HS-27A (cell line): ENCODE measurements at regions not wholly inside any gene's neighbourhood (a gene's known extent, or its start where the extent isn't known, plus 50 kb on each side); places are given as distances from the start of the nearest gene placed in this dataset.

ENCODE experiments used
- DNase-seq: peaks from one replicate; pipeline ENCODE4 v3.0.0-alpha.2; 2012; ENCODE audit warnings: low read depth, missing footprints

DNA sequence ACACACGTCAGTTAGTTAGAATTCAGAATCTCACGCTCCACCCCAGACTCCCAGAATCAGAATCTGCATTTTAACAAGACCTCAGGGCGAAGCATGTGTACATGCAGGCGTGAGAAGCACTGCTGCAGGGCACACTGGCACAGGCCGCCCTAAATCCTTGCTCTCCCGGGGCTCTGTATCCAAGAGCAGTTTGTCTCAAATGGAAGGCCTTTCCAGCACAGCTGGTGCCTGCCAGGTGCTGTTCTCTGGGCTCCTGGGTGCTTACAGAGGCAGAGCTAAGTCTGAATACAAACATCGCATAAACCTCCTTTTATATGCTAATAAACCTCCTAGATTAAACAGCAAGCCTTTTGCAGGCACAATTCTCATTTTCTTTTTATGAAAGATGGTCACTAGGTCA, 119.1 kb upstream of the CD93 start:
- DNase-seq, result no peak

DNA sequence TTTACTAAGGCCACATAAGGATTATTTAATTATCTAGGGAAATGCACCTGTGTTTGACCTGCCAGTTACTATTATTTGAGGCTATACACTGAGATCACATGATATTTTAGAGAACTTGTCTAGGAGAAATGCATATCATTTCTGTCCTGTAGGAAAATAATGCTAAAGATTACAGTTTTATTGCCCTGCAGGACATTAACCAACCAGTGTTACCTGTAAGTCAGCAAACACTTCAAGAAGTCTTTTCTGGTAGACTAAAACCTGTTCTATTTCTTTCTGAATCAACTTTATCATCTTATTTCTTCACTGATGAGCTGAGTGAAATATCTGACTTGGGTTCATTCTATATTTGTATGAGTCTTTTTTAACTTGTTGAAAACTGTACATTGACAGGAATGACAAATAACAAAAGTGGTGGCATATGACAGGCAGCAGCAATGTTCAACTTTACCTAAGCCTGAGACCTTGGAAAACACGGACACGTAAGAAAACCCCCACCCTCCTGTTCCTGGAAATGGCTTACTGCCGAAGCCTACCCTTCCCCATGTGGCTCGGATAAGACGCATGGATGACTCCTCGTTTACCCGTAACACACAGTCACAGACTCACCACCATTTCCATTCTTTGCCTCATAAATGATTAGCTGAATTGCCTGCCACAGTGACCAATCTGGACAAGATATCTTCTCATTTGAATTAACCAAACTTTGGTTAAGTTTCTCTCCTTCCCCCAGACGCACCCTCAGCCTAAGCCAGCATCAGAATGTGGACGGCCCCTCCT, 118.0 kb upstream of the CD93 start:
- no peak for DNase-seq

DNA sequence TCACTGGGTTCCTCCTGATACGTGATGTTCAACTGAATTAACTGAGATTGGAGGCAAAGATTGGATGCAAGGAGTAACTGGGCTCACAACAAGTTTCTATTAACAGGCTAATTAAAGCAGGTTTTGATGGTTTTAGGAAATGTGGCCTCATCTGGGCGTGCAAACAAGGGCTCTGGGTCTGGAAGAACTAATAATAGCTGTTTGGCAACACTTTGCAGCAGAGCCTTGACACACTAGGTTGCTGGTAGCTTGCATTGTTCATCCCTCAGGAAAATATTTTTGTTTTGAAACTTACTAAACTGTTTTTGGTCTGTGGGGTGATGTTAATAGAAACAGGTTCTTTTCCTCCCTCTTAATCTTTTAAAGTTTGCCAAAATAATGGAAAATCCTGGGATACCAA, 117.2 kb upstream of the CD93 start:
- DNase-seq, result no peak

DNA sequence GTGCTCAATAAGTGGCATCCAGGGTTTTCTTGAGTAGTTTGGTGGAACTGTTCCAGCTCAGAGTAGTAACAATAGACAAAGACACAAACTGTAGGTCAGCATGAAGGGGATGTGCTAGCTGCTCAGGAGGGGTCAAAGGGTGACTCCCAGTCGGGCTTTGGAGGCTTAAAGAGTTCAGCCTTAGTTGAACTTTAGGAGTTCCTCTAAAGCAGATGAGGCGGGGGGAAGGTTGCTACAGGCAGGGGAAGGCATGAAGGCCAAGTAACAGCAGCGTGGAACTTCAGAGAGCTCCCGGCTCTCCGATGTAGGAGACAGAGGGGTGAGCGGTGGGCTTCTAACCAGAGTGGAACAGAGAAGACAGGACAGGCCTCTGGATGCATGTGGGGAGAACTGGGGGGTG, 115.5 kb upstream of the CD93 start:
- no peak for DNase-seq

DNA sequence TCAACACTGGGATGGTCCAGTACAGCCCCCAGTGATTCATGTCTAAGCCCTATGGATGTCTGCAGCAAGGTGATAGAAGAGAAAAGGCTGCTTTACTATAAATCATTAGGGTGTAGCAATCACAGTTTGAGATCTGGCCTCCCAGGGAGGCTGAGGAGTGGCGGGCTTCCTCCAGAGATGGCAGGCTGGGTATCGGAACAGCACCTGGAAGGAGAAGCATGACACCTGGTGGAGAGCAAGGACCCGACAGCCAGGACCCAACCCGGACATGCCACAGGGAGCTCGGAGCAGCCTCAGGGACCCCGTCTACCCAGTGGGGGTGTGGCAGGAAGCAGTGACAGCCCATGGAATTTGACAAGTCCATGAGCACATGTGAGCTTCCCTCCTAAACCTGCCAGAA, 114.8 kb upstream of the CD93 start:
- no peak for DNase-seq

DNA sequence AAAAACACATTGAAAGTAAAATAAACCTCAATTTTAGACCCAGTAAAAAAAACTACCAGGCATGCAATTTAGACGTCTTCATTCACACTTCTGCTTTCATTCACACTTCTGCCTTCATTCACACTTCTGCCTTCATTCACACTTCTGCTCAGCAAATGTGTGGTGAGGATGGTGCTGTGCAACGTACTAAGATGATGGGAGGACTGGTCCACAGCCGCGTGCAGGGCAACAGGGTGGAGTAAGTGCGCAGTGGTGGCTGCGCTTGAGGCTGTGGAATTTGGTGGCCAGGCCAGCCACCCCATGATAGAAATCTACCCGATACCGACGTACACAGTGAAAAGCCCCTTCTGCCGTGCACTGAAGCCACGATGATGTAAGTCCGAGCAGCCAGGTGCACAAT, 114.3 kb upstream of the CD93 start:
- DNase-seq, result no peak

DNA sequence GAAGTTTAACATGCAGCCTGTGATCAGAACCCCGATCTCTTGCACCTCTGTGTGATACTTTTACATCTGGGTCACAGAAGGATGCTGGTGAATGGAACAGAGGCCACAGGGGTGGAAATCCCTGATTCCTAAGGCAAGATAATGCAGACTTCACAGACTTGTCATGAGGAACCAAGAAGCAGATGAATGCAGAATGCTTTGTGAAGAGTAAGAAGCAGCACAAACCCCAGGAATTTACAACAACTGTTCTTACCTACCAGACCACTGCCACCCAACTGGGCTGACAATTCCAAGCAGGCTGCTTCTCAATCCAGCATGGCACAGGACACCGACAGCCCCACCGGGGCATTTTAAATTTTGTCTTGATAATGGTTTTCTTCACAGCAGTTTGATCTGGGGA, 113.2 kb upstream of the CD93 start:
- no peak for DNase-seq

DNA sequence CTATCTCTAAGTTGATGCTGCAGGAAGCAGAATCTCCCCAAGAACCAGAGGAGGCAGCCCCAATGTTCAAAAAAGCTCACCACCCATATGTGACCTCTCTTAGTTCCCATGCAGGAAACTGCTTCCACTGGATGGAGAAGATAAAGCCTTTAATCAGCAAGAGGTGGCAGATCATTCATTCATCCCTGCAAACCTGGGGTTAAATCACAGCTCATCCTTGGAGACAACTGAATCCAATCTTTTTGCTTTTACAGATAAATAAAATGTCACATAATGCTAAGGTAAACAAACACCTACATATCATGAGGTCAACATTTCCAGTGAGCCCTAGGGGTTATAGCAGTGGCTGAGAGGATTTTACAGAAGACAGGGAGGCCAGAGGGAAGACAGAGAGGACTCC, 112.7 kb upstream of the CD93 start:
- DNase-seq, result no peak

DNA sequence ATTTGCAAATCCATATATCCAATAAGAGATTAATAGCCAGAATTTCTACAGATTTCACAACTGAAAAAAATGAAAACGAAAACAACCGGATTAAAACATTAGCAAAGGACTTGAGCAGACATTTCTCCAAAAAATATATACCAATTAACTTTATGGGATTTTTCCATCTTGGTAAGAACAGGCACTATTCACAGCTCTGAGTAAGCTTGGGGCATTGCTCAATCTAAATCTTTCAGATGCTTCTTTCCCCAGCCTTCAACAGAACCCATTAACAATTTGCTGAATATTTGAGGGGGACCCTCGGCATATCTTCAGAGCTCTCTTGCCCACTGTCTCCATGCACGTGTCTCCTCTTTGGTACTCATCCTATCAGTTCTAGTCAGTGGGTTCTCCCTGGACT, 111.7 kb upstream of the CD93 start:
- DNase-seq, result no peak

DNA sequence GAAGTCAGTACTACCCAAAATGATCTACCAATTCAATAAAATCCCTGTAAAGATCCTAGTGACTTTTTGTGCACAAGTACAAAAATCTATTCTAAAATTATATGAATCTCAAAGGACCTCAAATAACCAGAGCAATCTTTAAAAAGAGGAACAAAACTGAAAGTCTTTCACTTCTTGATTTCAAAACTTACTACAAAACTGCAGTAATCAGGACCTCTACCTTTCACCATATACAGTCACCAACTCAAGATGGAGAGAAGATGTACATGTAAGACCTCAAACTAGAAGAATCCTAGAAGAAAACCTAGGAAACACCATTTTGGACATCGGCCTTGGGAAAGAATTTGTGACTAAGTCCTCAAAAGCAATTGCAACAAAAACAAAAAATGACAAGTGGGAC, 109.5 kb upstream of the CD93 start:
- DNase-seq, result no peak

DNA sequence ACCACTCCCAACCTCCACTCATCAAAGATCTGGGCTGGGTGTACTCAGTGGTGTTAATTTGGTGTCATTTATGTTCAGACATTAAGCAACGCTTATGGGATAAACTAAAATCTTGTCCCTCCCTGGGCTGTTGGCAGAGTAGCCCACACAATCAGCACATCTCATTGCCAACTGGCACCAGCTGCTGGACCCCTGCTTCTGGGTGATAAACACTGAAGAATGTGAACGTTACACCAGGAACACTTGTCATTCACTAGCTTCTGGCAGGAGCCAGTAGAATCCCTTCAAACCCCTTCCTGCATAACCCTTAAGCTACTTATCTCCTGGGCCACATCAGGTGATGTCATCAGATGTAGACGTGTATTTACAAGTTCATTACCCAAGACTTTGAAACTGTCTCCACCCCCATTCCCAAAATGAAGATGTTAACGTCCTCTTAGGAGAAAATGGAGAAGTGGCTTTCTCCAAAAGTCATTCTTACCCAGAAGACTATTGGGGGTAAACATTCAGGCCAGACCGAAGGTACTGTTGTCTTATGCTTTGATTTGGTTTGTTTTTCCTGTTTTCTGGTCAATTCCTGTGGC, 107.8 kb upstream of the CD93 start:
- DNase-seq, result no peak

DNA sequence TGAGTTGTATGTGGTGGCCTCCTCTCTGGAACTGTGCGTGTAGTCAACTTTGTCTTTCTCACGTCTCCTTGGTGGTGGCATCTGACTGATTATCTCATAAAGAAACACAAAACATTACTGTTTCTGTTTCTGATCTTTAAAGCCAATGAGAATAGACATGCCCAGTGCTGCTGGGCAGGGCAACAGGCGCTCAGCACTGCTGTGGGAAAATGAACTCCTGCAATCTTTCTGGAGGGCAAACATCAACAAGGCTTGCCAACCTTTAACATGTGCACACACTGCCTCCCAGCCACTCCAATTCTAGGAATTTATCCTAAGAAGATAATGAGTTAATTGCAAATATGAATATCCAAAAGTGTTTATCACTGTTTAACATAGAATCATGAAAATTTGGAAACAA, 106.3 kb upstream of the CD93 start:
- DNase-seq, result no peak

DNA sequence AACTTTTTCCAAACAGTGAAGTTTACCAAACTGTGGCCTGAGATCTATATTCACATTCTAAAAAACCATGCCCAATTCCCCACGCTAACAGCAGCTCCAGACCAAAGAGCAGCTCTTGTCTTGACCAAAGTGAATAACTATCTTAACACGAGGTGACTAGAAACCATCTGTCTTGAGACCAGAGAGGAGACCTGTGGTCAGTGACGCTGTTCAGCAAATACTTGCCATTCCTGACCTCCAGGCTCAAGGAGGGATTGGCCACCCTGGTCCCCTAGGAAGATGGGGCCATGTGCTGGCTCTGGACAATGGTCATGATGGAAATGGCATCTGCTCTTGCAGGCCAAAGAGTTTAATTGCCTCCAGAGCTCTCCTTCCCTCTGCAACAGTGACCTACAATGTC, 104.4 kb upstream of the CD93 start:
- DNase-seq, result no peak

DNA sequence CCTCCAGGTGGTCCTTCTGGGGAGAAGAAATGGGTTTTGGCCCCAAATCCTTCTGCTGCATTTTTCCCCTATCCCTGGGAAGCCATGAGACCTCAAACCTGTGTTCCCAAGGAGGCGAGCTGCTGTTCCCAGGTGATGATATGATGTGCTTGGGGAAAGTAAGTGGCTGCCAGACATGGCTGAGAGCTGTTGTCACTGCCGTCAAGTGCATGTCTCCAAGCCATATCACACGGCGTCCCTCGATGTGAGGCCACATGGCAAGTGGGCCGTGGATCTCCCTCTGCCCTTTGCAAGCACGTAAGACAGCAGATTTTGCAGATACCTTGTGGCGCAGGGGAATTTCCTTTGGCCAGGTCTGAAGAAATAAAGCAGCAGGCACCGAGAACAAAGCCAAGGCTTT, 103.7 kb upstream of the CD93 start:
- no peak for DNase-seq

DNA sequence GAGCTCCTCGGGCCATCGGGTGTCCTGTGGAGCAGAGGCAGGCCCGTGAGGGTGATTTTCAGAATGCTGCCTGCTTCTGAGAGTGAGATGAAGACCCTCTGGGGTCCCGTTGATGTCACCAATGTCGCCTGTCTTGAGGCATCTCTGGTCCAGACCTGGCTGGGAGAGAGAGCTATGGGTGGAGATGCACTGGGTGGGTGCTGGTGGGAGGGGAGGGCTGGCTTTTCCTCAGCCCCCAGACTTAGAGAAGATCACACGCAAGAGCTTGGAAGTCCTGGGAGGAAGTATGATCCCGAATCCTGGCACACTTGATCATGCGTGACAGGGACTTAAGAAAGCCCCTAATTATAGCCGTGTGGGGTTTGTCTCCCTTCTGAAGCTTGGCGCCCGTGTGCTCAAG, 103.2 kb upstream of the CD93 start:
- no peak for DNase-seq

DNA sequence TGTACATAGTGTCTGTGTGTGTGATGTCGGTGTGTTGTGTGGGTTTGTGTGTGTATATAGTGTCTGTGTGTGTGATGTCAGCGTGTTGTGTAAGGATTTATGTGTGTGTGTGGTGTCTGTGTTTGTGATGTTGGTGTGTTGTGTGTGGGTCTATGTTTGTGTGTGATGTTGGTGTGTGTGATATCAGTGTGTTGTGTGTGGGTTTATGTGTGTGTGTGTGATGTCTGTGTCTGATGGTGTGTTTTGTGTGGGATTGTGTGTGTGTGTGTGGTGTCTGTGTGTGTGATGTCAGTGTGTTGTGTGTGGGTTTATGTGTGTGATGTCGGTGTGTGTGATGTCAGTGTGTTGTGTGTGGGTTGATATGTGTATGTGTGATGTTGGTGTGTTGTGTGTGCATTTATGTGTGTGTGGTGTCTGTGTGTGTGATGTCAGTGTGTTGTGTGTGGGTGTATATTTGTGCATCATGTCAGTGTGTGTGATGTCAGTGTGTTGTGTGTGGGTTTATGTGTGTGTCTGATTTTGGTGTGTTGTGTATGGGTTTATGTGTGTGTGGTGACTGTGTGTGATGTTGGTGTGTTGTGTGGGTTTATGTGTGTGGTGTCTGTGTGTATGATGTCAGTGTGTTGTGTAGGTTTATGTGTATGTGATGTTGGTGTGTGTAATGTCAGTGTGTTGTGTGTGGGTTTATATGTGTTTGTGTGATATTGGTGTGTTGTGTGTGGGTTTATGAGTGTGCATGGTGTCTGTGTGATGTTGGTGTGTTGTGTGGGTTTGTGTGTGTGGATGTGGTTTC, 102.4 kb upstream of the CD93 start:
- no peak for DNase-seq

DNA sequence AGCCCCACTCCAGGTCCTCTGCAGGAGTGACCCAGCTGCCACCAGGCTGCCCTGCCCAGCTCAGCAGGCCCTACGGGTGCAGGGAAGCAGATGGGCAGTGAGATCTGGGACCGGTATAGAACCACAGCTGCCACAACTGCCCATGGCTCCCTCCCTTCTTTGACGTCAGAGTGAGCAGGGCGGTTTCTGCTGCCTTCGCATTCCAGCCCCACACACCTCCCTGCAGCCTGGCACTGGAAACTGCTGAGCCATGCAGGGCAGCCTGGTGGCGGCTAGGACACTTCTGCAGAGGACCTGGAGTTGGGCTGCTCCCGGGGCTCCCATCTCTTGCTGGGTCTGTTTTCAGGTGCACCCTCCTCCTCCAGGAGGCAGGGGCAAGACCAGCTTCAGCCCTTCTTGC, 101.6 kb upstream of the CD93 start:
- no peak for DNase-seq

DNA sequence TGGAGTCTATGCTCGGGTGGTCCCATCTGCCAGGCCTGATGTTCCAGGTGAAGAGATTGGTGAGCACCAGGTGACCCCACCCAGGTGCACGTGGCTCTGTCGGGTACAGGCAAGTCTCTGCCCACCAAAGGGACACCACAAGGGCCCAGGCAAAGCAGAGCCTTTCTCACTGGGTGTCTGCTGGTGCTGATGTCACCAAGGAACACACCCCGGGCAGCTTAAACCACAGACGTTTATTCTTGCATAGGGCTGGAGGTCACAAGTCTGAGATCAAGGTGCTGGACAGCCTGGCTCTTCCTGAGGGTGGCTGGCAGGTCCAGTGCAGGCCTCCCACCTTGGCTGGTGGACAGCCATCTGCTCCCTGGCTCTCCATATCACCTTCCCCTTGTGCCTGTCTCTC, 100.7 kb upstream of the CD93 start:
- no peak for DNase-seq

DNA sequence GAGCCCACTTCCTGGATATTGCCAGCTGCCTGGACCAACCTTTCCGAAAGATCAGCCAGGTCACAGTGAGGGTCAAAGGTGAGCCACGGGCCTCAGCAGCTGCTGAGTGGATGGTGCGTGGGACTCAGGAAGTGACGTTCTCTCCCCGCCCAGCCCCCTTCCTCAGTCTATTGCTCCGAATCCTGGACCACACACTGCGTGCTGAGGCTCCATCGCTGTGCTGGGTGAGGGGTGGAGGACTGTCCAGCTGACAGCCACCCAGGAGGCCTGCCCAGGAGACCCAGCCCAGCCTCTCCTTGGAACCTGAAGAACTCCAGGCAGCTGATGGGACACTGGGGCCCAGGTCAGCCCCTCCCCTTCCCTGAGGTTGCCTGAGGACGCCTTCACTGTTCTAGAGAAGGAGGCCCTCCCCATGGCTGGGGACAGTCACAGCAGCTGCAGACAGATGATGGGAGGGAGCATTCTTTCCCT, 94.4 kb upstream of the CD93 start:
- DNase-seq, result no peak

DNA sequence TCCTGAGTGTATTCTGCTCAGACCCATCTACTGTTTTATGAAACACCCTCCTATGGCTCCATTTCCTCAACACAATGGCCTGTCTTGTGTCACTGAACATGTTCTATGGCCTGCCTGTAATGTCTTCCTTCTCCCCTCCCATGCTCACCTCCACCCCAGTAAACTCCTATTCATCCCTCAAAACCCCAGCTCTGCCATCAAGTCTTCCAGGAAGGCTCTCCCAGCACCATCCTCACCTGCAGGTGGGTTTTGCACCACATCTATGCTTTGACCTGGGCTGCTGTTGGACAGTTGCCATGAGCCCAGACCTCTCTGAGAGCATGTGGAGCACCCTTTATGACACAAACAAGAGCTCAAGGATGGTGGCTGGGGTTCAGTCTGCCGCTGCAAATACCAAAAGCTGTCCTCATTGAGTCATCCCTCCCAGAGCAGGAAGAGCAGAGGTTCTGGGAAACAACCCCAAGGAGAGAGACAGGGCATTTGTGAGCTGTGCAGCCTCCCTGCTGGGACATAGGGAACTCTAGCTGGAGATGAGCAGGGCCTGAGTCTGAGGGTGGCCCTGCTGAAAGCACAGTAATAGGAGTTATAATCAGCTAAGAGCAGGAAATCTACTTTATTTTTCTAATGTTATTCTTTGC, 93.8 kb upstream of the CD93 start:
- no peak for DNase-seq

DNA sequence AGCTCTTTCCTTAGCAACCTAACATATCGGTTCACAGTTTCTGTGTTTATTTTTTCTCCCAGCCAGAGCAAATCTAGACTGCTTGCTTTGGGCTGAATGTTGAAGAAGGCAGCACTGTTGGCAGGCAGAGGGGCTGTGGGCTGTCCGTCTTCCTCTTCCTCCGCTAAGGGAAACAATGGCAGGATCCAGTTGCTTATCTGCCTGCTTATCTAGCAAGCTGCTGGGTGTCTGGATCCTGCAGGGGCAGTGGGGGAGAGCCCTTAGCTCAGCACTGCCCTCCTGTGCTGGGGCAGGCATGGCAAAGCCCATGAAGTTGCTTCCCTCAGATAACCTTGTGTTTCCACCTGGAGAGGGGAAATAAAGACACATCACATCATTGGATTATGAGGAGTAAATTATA, 92.7 kb upstream of the CD93 start:
- no peak for DNase-seq

DNA sequence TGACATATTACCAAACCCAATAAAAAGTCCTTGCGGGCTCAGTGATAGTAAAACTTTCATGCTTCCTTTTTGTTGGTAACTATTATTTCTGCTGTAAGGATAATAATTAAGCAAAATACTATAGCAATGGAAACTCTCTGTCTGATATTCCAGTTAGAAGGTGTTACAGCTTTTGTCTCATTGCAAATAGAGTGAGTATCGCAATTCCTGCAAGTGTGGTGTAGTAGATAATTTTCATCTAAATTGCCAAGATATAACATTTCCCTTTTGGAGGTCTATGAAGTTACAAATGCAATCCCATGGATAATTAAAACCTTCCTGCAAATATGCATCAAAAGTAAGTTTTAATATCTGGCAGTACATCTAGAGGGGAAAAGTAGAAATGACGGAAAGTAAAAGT, 88.7 kb upstream of the CD93 start:
- DNase-seq, result no peak

DNA sequence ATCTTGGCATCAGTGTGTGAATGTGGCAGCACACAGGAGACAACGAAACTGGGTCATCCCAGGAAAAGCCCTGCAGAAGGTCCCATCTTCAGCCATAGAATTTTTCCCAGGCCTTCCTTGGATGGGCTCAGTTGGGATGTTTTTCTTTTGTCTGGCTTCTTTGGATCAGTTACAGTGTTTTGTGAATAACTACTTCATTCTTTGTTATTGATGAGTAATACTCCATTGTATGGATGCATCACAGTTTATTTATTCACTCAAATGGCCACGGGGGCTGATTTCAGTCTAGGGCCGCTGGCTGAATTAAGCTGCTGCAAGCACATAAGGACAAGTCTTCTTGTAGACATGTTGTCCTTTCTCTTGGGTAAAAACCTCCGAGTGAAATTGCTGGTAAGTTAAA, 81.3 kb upstream of the CD93 start:
- DNase-seq, result no peak
